DOHH2 (cell line): ENCODE measurements at regions not wholly inside any gene's neighbourhood (a gene's known extent, or its start where the extent isn't known, plus 50 kb on each side); places are given as distances from the start of the nearest gene placed in this dataset.

Experiments
- CTCF ChIP-seq: fragments of 200-600 bp; sonication (generic); IDR thresholded peaks from one replicate; pipeline ENCODE4 v1.5.1; 2014; ENCODE audit warnings: antibody characterized with exemption, mild to moderate bottlenecking, low read depth, low read length; ENCODE audit not compliant: poor library complexity, severe bottlenecking
- EZH2phosphoT487 ChIP-seq: fragments of 200-600 bp; sonication (generic); IDR thresholded peaks from 2 replicates; pipeline ENCODE4 v1.6.1; 2017; ENCODE audit warnings: borderline replicate concordance, mild to moderate bottlenecking, antibody characterized with exemption, low read length, moderate library complexity, mixed read lengths

GRCh38 chr7:112930787-112931186, 140.6 kb upstream of the TMEM168 start:
- TF ChIP-seq CTCF (no peak), EZH2phosphoT487 (no peak)
